ENCODE measurements at regions not wholly inside any gene's neighbourhood (a gene's known extent, or its start where the extent isn't known, plus 50 kb on each side); places are given as distances from the start of the nearest gene placed in this dataset.

- TF ChIP-seq, protein P1, sequence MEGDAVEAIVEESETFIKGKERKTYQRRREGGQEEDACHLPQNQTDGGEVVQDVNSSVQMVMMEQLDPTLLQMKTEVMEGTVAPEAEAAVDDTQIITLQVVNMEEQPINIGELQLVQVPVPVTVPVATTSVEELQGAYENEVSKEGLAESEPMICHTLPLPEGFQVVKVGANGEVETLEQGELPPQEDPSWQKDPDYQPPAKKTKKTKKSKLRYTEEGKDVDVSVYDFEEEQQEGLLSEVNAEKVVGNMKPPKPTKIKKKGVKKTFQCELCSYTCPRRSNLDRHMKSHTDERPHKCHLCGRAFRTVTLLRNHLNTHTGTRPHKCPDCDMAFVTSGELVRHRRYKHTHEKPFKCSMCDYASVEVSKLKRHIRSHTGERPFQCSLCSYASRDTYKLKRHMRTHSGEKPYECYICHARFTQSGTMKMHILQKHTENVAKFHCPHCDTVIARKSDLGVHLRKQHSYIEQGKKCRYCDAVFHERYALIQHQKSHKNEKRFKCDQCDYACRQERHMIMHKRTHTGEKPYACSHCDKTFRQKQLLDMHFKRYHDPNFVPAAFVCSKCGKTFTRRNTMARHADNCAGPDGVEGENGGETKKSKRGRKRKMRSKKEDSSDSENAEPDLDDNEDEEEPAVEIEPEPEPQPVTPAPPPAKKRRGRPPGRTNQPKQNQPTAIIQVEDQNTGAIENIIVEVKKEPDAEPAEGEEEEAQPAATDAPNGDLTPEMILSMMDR (IDR thresholded peaks at IDR 0.05) = no peak
- TF ChIP-seq POLR2A (IDR thresholded peaks at IDR 0.05) = no peak
Observed at GRCh38 chr7:17710312-17710711, 230.0 kb downstream of the SNX13 start.
